NOMO-1 treated with dmso at 0.1 percent for 144 hours (cell line): ENCODE measurements at regions not wholly inside any gene's neighbourhood (a gene's known extent, or its start where the extent isn't known, plus 50 kb on each side); places are given as distances from the start of the nearest gene placed in this dataset.

Experiments used
- DNase-seq: peaks from one replicate; lab custom pipeline; 2025; ENCODE audit not compliant: unreplicated experiment; lab: John Stamatoyannopoulos, UW

GRCh38 chr6:169843110-169843509, 91.7 kb downstream of the ERMARD start:
- no peak for DNase-seq

GRCh38 chr6:169841907-169842606, 90.6 kb downstream of the ERMARD start:
- DNase-seq = no peak

GRCh38 chr6:169841251-169841650, 89.8 kb downstream of the ERMARD start:
- DNase-seq = no peak

GRCh38 chr6:169839898-169840631, 88.6 kb downstream of the ERMARD start:
- no peak for DNase-seq

GRCh38 chr6:169839493-169839892, 88.1 kb downstream of the ERMARD start:
- DNase-seq = no peak

GRCh38 chr6:169839029-169839481, 87.6 kb downstream of the ERMARD start:
- DNase-seq = no peak

- DNase-seq = no peak
Measured at GRCh38 chr6:169838346-169839028, 87.1 kb downstream of the ERMARD start.

GRCh38 chr6:169837529-169838250, 86.3 kb downstream of the ERMARD start:
- no peak for DNase-seq

- no peak for DNase-seq
Measured at GRCh38 chr6:169833258-169833794, 81.9 kb downstream of the ERMARD start.

- DNase-seq = no peak
Measured at GRCh38 chr6:169832247-169832948, 81.0 kb downstream of the ERMARD start.

GRCh38 chr6:169831450-169832246, 80.2 kb downstream of the ERMARD start:
- peak; percentile 15 for DNase-seq
